ENCODE measurements at regions not wholly inside any gene's neighbourhood (a gene's known extent, or its start where the extent isn't known, plus 50 kb on each side); places are given as distances from the start of the nearest gene placed in this dataset.
"Not testable (repeated sequence)": the region's sequence is repeated elsewhere in the genome, so short reads cannot be mapped to it uniquely, and the experiment has no call there.

- no peak for DNase-seq
These were observed 1062.4 kb upstream of the DIAPH2 start for GRCh38 chrX:95622200-95622599.

- no peak for DNase-seq
These were observed 1057.9 kb upstream of the DIAPH2 start for GRCh38 chrX:95626748-95627147.

- DNase-seq, result no peak
These were observed 1055.8 kb upstream of the DIAPH2 start for GRCh38 chrX:95628796-95629195.

DNA sequence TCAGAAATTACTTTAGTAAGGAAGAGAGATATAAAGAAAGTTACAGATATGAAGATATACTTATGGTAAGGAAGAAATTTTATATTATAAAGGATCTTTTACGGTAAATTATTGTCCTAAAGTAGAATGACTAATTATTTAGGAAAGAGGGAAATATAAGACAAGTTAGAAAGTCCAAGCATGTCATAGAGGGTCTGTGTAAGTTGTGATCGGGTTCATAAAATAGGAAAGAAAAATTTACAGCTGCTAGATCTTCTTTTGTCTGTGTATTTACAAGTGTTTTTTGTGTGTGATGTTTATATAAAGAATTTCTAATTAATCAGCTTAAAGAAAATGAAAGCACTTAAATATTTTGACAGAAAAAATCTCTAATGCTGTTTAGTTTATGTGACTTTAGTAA lies 1054.9 kb upstream of the DIAPH2 start:
- no peak for DNase-seq

DNA sequence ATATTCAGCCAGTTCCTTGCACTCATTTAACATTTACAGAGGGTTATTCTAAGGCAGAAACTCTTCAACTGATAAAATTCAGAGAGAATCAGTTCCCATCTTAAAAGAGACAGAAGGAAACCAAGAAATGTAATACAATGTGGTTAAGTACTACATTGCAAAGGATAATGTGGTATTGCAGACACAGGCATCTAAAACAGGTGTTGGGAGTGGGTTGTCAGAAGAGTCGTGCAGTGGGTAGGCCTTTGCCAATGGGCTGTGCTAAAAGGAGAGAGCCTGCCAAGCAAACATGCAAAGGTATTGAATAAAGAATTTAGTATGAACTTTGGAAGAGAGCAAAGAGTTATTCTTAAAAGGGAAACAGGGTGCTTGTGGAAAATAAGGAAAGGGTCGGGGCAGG lies 1044.4 kb upstream of the DIAPH2 start:
- no peak for DNase-seq

DNA sequence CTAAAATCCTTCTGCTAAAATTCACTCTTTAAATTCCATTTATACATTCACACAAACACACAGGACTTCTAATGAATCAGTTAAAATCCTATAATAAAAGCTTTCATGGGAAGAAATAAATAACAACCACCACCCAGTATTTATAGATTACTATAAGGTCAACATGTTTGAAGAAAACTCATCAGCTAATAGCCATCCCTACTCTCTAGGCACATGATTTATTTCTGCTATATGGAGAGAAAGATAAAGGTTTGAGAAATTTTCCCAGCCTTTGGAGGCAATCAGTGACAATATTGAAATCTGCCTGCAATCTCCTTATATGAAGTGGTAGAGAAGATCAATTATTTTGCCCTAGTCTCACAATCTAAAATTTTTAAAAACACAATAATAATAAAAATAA lies 1038.9 kb upstream of the DIAPH2 start:
- no peak for DNase-seq

DNA sequence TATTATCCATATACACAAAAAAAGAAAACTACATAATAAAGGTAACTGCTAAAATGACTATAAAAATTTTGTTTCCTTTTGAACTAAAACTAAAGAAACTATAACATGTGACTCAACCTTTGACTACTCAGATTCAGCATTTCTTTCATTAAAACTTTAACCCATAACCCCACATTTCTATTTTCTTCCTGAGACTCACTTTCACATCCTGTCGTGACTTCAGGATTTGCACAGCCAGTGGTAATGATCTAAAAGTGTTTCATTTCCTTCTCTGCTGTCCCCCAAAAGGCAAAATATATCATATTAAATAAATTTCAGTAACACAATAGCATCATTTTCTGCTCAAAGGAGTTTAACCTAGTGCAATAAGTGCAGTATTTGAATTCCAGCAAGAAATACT lies 1022.4 kb upstream of the DIAPH2 start:
- no peak for DNase-seq

DNA sequence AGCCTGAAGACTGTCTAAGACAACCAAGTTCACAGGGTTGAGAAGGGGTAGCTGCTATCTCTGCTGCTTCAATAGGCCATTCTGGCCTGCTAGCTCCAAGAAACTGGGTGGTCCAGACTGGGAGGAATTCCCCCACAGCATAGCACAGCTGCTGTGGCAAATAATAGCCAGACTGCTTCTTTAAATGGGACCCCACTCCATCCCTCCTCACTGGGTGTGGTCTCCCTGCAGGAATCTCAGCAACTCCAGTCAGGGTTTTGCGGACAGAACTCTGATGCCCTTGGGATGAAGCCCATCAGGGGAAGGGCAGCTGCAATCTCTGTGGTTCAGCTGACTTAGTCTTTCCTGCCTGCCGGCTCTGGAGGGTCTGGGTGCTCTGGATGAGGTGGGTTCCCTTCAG lies 1018.6 kb upstream of the DIAPH2 start:
- no peak for DNase-seq

GRCh38 chrX:95675011-95675410 lies 1009.6 kb upstream of the DIAPH2 start:
- no peak for DNase-seq

- no peak for DNase-seq
These were observed 1008.8 kb upstream of the DIAPH2 start for GRCh38 chrX:95675794-95676193.

DNA sequence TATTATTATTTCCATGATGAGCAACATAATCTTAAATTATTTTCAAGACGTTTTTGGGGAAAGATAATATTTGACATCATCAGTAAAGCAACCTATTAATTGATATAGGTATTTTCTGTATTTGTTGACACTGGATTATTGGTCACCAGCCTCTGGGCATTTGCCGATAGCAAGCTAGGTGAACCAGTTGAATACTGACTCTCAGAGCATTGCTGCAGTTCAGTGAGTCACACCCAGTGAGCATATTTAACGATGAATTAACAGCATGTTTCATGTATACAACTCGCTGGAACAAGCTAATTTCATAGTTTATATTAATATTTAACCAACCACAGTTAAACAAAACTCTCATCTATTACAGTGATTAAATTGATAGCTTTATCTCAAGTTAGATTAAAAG lies 1006.0 kb upstream of the DIAPH2 start:
- no peak for DNase-seq

DNA sequence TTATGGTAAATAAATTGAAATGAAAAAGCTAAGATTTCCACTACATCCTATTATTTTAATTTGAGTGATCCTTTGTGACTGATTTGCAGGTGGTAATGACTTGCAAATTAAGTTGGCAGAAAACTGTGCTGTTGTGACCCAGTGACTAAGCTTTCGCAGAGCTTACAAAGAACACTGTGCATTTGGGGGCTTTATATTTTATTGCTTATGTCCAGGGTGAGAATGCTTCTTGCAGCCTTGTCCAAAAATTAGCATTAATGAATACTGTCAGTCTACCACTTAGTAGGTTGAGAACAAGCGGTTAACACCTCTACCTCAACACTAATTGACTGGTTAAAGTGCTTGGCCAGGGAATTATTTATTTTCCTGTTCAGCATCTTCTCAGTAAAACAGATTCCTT lies 991.3 kb upstream of the DIAPH2 start:
- DNase-seq, result no peak

GRCh38 chrX:95703696-95704095 lies 980.9 kb upstream of the DIAPH2 start:
- DNase-seq, result no peak

DNA sequence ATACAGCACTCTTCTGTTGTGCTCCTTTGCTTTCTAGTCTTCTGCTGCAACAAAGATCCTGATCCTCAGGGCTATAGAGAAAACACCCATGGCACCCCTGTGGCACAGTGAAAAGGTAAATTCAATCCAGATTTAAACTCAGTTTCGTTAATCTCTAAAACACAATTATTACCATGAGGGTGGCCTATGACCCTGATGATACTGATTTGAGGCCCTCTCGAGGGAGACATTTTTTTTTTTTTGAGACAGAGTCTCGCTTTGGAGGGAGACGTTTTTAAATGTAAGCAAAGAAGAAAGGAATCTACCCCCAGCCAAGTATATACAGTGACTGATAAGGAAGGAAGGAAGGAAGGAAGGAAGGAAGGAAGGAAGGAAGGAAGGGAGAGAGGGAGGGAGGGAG lies 967.8 kb upstream of the DIAPH2 start:
- DNase-seq, result no peak

GRCh38 chrX:95718746-95719145 lies 965.9 kb upstream of the DIAPH2 start:
- DNase-seq, result no peak

DNA sequence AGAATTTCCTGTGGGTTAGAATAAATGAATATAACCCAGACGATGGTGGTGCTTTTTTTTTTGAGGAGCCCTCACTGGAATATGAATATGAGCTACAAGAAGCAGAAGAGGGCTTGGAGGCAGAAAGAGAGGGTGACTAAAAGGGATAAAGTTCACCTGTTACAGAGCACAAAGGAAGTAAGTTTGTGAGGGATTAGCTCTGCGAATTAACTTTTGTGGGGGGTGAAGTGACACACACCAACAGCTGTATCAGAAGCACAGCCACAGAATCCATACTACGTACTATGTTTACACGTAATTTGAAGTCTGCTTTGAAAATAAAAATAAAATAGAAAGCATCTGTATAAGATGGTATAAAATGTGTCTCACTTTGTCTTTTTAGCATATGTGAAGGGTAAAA lies 963.6 kb upstream of the DIAPH2 start:
- no peak for DNase-seq

DNA sequence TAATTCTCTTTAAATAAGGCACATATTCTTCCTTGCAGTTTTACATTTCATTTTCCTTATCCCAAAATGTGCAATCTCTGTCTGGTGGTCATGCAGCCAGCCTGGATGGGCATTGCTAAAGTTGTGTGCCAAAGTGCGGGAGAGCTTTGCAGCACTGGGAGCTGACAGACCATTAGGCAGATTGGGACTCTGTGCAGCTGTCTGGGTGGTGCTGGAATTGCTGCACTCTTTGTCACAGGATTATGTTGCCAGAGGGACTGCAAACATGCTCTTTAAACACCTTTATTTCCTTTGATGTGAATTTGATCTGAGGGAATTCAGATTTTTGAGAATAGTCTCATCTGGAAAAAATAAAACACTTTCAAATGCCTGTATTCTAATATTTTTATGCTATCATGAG lies 956.2 kb upstream of the DIAPH2 start:
- peak; percentile 17 for DNase-seq

GRCh38 chrX:95729401-95729800 lies 955.2 kb upstream of the DIAPH2 start:
- no peak for DNase-seq

DNA sequence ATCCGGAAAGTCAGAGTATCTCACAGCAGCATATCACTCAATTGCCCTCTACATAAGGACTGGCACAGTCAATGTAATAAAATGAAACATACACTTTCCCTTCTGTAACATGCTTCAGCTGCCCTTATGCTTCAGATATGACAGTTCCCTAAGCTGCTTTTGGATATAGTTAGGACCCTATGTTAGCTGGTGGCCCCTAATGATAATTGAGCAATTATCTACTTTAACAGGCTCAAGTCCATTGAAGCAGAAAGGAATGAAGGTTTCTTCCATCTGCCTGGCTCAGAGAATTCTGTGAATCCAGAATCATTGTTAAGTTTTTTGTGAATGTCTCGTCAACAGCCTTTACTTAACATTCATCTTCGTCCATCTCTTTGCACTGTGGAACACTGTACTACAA lies 951.2 kb upstream of the DIAPH2 start:
- no peak for DNase-seq

GRCh38 chrX:95754411-95754810 lies 930.2 kb upstream of the DIAPH2 start:
- no peak for DNase-seq

DNA sequence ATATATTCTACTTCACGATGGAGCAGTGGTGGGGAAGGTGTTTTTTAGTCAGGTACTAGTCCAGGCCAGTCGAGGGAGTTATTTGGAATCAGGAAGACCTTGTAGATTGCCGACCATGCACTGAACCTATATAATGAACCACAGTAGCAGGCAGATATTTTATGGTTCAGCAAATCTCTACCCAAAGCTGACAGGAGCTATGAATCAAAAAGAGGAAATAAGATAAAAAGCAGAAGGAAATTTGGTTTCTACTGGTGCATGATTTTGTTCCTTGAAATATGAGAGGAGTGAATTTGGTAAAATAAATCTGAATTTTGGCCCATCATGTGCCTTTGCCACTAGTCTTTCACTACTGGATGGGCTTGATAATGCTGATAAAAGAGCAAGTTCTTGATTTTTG lies 924.3 kb upstream of the DIAPH2 start:
- no peak for DNase-seq

DNA sequence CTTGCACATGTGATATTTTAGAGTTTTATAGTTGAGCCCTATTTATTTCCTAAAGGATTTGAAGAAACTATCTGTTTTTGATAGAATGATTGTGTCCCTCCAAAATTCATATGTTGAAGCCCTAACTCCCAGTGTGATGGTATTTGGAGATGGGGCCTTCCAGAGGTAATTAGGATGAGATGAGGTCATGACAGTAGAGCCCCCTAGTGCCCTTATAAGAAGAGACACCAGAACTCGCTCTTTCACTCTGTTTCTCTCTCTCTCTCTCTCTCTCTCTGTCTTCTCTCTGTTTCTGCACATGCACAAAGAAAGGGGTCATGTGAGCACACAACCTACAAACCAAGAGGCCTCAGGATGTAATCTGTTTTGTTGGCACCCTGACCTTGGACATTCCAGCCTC lies 921.9 kb upstream of the DIAPH2 start:
- no peak for DNase-seq

DNA sequence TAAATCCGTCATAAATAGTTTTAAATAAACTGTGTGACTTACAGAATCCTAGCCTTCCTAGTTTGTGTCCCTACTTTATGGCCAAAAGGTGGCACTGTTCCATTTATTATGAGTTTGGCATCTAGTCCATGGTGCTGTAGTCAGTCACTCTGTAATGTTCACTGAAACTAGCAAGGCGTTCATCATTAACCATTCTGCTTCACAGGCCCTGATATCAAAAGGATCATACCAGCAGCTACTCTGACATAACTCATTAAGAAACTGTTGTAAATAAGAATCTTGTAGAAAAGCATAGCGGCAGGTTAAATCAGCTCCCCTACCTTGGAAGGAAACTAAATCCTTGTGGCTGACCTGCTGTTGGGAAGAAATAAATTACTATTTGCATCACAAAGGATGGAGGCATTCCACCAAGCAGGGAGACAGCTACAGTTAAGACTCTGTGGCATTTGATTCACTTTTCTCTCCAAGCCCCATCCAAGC lies 919.6 kb upstream of the DIAPH2 start:
- peak; percentile 15 for DNase-seq

GRCh38 chrX:95771198-95771597 lies 913.4 kb upstream of the DIAPH2 start:
- not testable (repeated sequence) for DNase-seq

DNA sequence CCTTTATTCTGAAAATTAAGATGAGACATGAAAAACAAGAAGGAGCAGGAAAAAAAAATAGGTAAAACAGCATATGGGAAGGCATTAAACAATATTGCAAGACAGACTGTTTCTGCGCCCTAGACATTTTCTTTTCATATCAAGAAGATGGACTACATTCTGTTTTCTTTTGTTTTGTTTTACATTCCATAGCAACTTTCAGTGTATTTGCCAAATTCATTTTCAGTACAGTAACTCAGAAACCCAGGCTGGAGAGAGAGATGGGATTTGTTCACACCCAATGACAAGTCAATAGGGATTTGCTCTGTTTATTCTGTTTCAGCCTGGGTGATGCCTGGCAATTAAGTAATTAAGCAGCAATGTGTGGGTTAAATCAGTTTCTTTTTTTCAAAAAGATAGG lies 892.8 kb upstream of the DIAPH2 start:
- no peak for DNase-seq

DNA sequence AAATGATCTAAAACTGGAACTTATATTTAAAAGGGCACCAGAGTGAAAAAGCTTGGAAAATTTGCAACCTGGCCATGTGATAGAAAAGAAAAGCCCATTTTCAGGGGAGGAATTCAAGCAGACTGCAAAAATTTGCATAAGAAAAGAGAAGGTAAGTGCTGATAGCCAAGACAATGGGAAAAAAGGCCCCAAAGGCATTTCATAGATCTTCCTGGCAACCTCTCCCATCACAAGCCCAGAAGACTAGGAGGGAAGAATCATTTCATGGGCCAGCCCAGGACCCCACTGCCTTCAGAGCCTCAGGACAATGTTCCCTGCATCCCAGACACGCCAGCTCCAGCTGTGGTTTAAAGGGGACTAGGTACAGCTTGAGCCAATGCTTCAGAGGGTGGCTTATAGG lies 887.3 kb upstream of the DIAPH2 start:
- DNase-seq, result no peak
